HCT116 (cell line): ENCODE measurements at regions not wholly inside any gene's neighbourhood (a gene's known extent, or its start where the extent isn't known, plus 50 kb on each side); places are given as distances from the start of the nearest gene placed in this dataset.

ENCODE experiments used
- CTCF ChIP-seq, 3 experiments: fragments of 200-600 bp in 1 of 3; sonication (generic) in 1 of 3; IDR thresholded peaks in 2 of 3; conservative IDR thresholded peaks in 1 of 3; 2 replicates each; pipeline ENCODE4 v1.5.1; 2012 to 2017; ENCODE audit warnings: low read depth in 2 of 3, low read length in 2 of 3, antibody characterized with exemption in 1 of 3, borderline replicate concordance in 1 of 3, control low read depth in 1 of 3, mild to moderate bottlenecking in 1 of 3, mixed read lengths in 1 of 3, mixed run types in 1 of 3, moderate library complexity in 1 of 3; ENCODE audit not compliant: insufficient read depth in 1 of 3
- EGR1 ChIP-seq: IDR thresholded peaks from 2 replicates; pipeline ENCODE4 v1.6.1; 2012; ENCODE audit warnings: low read depth
- POLR2A ChIP-seq: IDR thresholded peaks from 2 replicates; pipeline ENCODE4 v1.7.0; 2011; ENCODE audit warnings: borderline replicate concordance; ENCODE audit not compliant: insufficient read depth, insufficient read length; ENCODE audit errors: extremely low read depth
- YY1 ChIP-seq: IDR thresholded peaks from 2 replicates; pipeline ENCODE4 v1.6.1; 2011; ENCODE audit warnings: low read length, low read depth, moderate library complexity, mild to moderate bottlenecking; ENCODE audit not compliant: insufficient replicate concordance; ENCODE audit errors: extremely low read depth

- TF ChIP-seq CTCF (IDR thresholded peaks at IDR 0.05 in 2 of 3, conservative IDR thresholded peaks at IDR 0.05 in 1 of 3; ENCODE audit: borderline replicate concordance in 1 of 3, insufficient read depth in 1 of 3, low read depth in 2 of 3, low read length in 2 of 3): no peak
- no peak for TF ChIP-seq YY1
- TF ChIP-seq POLR2A: no peak
- no peak for TF ChIP-seq EGR1
These were observed 136.5 kb upstream of the LIFR start for GRCh38 chr5:38692781-38693527.
